ENCODE measurements at regions not wholly inside any gene's neighbourhood (a gene's known extent, or its start where the extent isn't known, plus 50 kb on each side); places are given as distances from the start of the nearest gene placed in this dataset.

GRCh38 chr16:17773698-17774101 is 302.9 kb upstream of the XYLT1 start:
- TF ChIP-seq MAX (CRISPR knock-in tag; IDR thresholded peaks at IDR 0.05), result no peak
- no peak for TF ChIP-seq NR2C2 (CRISPR knock-in tag; IDR thresholded peaks at IDR 0.05)
- TF ChIP-seq FOXP1 (CRISPR knock-in tag; IDR thresholded peaks at IDR 0.05; ENCODE audit: borderline replicate concordance), result no peak
- TF ChIP-seq TP53 (CRISPR knock-in tag; IDR thresholded peaks at IDR 0.05), result no peak
- no peak for TF ChIP-seq GABPB1 (CRISPR knock-in tag; IDR thresholded peaks at IDR 0.05)
- no peak for TF ChIP-seq FOXP4 (CRISPR knock-in tag; IDR thresholded peaks at IDR 0.05)
- TF ChIP-seq CTCF (IDR thresholded peaks at IDR 0.05), result no peak
- no peak for TF ChIP-seq ETV6 (CRISPR knock-in tag; IDR thresholded peaks at IDR 0.05)
- TF ChIP-seq USF2 (CRISPR knock-in tag; IDR thresholded peaks at IDR 0.05), result no peak
- no peak for TF ChIP-seq ZNF416 (CRISPR knock-in tag; IDR thresholded peaks at IDR 0.05)
- no peak for TF ChIP-seq TEAD4 (CRISPR knock-in tag; IDR thresholded peaks at IDR 0.05)
- no peak for TF ChIP-seq ZNF281 (CRISPR knock-in tag; IDR thresholded peaks at IDR 0.05)
- TF ChIP-seq MLX (CRISPR knock-in tag; IDR thresholded peaks at IDR 0.05), result no peak
- TF ChIP-seq ATF3 (CRISPR knock-in tag; conservative IDR thresholded peaks at IDR 0.05), result no peak

Measured in WTC11 (cell line).